22Rv1 (cell line): ENCODE measurements at regions not wholly inside any gene's neighbourhood (a gene's known extent, or its start where the extent isn't known, plus 50 kb on each side); places are given as distances from the start of the nearest gene placed in this dataset.

Source experiments
- CTCF ChIP-seq: fragments of 450-650 bp; IDR thresholded peaks from 2 replicates; pipeline ENCODE4 v1.5.1; 2017; ENCODE audit warnings: mild to moderate bottlenecking
- ZFX ChIP-seq: fragments of 450-650 bp; IDR thresholded peaks from 2 replicates; pipeline ENCODE4 v1.6.1; 2017; ENCODE audit warnings: antibody characterized with exemption, borderline replicate concordance

- TF ChIP-seq CTCF: no peak
- no peak for TF ChIP-seq ZFX
These were observed 986.9 kb downstream of the TYW1 start for GRCh38 chr7:67983486-67983885.
